ENCODE measurements at regions not wholly inside any gene's neighbourhood (a gene's known extent, or its start where the extent isn't known, plus 50 kb on each side); places are given as distances from the start of the nearest gene placed in this dataset.

DNA sequence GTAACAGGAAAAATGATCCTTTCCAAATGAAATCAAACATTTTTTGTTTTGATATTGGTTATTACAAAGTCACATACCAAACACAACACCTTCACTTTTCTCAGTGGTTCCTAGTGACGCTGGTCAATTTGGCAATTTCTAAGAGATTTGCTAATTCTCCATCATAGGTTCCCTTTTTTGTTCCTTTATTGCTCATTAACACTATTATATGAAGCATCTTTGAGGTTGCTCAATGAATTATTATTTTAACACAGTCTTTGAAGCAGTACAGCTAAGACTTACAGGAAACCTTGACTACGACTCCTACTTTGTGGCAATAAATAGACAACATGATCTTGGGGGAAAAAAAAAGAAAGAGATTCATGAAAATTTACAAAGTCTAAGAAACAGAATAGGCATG is 152.2 kb upstream of the VRK2 start:
- no peak for ATAC-seq (replicated peaks; ENCODE audit: extremely low read depth, poor library complexity, severe bottlenecking)
- no peaks in the 10 kb centered on the region for H3K4me1 Mint-ChIP-seq
- H3K36me3 Mint-ChIP-seq (ENCODE audit: insufficient read depth), result no peaks in the 10 kb centered on the region
- DNase-seq (ENCODE audit: low spot score in 2 of 2), result no peak
- no peaks in the 10 kb centered on the region for H3K9me3 Mint-ChIP-seq
- H3K27me3 Mint-ChIP-seq, result peaks cover 3% of the 10 kb centered on the region
- H3K4me3 Mint-ChIP-seq, result no peak overlapping the region
- H3K27ac Mint-ChIP-seq (ENCODE audit: low read depth), result no peak overlapping the region

DNA sequence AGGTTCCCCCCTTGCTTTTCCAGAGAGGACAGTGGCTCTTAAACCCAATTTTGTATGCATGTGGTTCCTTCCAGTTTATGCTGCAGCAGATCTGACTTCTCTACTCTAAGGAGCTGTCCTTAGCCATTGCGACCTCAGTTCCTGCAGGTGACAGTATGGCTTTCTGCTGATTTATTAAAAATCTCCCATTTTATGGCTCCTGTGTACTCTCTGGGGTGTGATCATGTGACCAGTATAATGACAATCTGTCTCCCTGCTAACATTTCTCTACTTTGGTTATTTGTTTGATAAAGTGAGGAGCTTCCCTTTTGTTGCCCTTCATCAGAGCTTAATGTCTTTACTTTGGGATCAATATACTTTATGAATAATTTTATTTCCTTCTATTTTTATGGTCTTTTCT is 148.7 kb upstream of the VRK2 start:
- DNase-seq (ENCODE audit: low spot score in 2 of 2) (no peak), ATAC-seq (replicated peaks; ENCODE audit: extremely low read depth, poor library complexity, severe bottlenecking) (no peak)
- Mint-ChIP-seq H3K4me3 (no peak overlapping the region), H3K27ac (ENCODE audit: low read depth) (no peak overlapping the region), H3K27me3 (no peaks in the 10 kb centered on the region), H3K9me3 (no peaks in the 10 kb centered on the region), H3K36me3 (ENCODE audit: insufficient read depth) (no peaks in the 10 kb centered on the region), H3K4me1 (no peaks in the 10 kb centered on the region)

DNA sequence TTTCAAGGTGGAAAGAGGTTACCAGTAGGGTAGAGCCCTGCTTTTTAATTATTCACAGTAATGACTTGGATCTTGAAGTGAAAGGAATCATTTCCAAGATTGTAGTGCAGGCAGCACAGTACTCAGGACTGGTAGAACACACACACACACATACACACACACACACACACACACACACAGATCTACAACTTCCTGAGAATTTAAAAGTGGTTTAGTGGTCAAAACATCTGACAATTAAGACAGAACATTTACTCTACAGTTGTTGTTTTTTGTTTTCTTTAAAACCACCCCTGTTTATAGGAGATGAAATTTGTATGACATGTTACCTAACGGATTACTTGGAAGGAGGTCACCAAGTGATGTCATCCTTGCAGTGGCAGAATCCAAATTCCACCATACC is 146.7 kb upstream of the VRK2 start:
- H3K4me1 Mint-ChIP-seq, result no peaks in the 10 kb centered on the region
- no peak for DNase-seq (ENCODE audit: low spot score in 2 of 2)
- no peaks in the 10 kb centered on the region for H3K27me3 Mint-ChIP-seq
- no peaks in the 10 kb centered on the region for H3K36me3 Mint-ChIP-seq (ENCODE audit: insufficient read depth)
- ATAC-seq (replicated peaks; ENCODE audit: extremely low read depth, poor library complexity, severe bottlenecking), result no peak
- H3K27ac Mint-ChIP-seq (ENCODE audit: low read depth), result no peak overlapping the region
- H3K9me3 Mint-ChIP-seq, result no peaks in the 10 kb centered on the region
- no peak overlapping the region for H3K4me3 Mint-ChIP-seq

DNA sequence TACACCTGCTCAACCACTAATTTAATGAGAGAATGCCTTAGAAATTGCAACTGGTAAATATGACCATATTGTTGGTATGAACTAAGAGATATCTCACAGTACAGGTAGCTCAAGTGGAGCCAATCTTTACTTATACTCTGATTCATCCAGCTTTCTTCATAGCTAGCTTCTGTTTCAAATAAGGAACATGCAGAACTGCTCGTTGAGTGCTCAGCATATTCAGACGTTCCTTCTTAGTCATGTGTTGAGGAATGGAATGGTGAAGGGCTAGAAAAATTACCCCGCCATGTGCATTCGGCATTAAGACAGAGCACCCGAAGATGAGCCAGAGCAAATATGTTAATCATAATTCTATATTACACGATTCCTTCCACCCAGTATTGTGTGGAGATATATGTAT is 144.0 kb upstream of the VRK2 start:
- no peaks in the 10 kb centered on the region for H3K4me1 Mint-ChIP-seq
- H3K4me3 Mint-ChIP-seq, result no peak overlapping the region
- H3K36me3 Mint-ChIP-seq (ENCODE audit: insufficient read depth), result no peaks in the 10 kb centered on the region
- H3K9me3 Mint-ChIP-seq, result no peaks in the 10 kb centered on the region
- no peaks in the 10 kb centered on the region for H3K27me3 Mint-ChIP-seq
- ATAC-seq (replicated peaks; ENCODE audit: extremely low read depth, poor library complexity, severe bottlenecking) (no peak), DNase-seq (ENCODE audit: low spot score in 2 of 2) (no peak)
- no peak overlapping the region for H3K27ac Mint-ChIP-seq (ENCODE audit: low read depth)

DNA sequence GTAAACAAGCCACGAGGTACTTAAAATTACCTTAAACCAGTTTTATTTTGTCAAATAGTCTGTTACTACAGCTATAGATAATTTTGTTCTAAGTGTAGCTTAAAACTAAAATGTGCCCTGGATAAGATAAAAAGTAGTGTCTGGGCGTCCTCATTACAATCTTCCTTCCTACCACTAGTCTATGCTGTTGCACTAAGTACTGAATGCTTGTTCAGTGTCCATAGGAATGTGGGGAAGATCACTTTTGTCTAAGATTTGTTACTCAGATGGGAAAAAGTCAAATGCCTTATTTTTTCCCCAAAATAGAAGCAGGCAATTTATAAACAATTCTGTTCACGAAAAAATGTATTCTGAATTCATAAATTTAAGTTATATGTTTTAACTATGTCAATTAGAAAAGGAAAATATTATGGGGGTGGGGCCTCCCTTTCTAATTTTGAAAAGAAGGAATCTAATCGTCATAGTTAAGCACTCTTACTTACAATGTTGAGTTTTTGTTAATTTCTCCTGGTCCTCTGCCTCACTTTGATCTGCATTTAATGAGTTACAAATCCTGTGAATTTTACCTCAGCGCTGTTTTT is 140.4 kb upstream of the VRK2 start:
- Mint-ChIP-seq H3K4me3 (no peak overlapping the region), H3K27me3 (no peaks in the 10 kb centered on the region), H3K4me1 (no peaks in the 10 kb centered on the region), H3K36me3 (ENCODE audit: insufficient read depth) (no peaks in the 10 kb centered on the region), H3K9me3 (no peaks in the 10 kb centered on the region), H3K27ac (ENCODE audit: low read depth) (no peak overlapping the region)
- ATAC-seq (replicated peaks; ENCODE audit: extremely low read depth, poor library complexity, severe bottlenecking), result no peak
- DNase-seq (ENCODE audit: low spot score in 2 of 2), result no peak

DNA sequence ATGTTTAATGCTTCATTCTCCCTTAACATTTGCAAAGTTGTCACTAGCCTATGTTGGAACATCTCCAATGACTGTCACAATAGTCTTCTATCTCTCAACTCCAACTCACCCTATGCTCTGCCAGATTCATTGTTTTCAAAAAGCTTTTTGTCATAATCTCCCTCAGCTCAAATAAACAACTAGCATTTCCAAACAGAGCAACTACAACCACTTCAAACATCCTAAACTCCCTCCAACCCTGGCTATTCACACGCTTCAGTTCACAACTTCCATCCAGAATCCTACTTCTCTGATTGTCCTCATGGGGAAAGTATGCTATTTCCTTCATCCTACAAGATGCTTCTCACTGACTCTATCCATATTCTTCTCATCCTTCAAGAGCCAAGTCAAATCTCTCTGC is 139.2 kb upstream of the VRK2 start:
- H3K36me3 Mint-ChIP-seq (ENCODE audit: insufficient read depth), result no peaks in the 10 kb centered on the region
- no peaks in the 10 kb centered on the region for H3K4me1 Mint-ChIP-seq
- DNase-seq (ENCODE audit: low spot score in 2 of 2), result no peak
- H3K4me3 Mint-ChIP-seq, result no peak overlapping the region
- ATAC-seq (replicated peaks; ENCODE audit: extremely low read depth, poor library complexity, severe bottlenecking), result no peak
- no peaks in the 10 kb centered on the region for H3K27me3 Mint-ChIP-seq
- no peaks in the 10 kb centered on the region for H3K9me3 Mint-ChIP-seq
- H3K27ac Mint-ChIP-seq (ENCODE audit: low read depth), result no peak overlapping the region

DNA sequence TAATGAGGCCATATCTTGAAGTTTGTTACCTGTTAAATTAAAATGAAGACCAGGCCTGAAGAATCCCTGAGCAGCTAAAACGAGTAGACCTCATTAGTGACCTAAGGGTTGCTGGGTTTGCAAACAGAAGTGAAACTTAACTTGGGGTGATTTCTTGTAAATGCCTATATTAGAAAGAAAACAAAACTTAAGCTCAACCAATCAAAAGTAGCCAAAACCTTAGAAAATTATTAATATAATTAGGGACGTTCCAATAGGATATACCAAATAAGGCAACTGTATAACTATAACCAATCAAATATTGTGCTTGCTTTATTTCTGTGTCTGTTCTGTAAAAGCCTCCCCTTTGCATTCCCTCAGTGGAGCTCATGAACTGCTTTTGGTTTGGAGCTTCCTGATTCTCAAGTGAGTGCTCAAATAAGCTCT is 137.9 kb upstream of the VRK2 start:
- ATAC-seq (replicated peaks; ENCODE audit: extremely low read depth, poor library complexity, severe bottlenecking), result no peak
- Mint-ChIP-seq H3K27me3 (no peaks in the 10 kb centered on the region), H3K36me3 (ENCODE audit: insufficient read depth) (no peaks in the 10 kb centered on the region), H3K4me3 (no peak overlapping the region), H3K4me1 (no peaks in the 10 kb centered on the region), H3K9me3 (no peaks in the 10 kb centered on the region), H3K27ac (ENCODE audit: low read depth) (no peak overlapping the region)
- no peak for DNase-seq (ENCODE audit: low spot score in 2 of 2)

DNA sequence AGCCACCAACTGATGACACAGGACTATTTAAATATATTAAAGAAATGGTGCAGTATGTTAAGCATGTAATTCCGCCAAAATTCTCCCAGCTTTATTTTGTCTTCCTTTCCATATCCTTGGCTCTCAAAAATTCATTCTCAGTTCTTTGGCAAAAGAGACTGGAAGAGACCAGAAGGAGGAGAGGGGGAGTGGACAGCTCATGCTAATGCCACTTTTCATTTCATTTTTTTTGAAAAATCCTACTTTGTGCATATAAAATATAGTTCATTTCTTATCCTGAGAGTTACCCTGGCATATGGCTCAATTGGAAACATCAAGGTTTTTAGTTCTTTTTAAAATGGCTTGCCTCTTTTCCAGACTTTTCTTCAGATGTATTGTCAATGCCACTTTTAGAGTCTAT is 128.5 kb upstream of the VRK2 start:
- Mint-ChIP-seq H3K4me1 (no peaks in the 10 kb centered on the region), H3K9me3 (no peaks in the 10 kb centered on the region), H3K27ac (ENCODE audit: low read depth) (no peak overlapping the region), H3K4me3 (no peak overlapping the region), H3K36me3 (ENCODE audit: insufficient read depth) (no peaks in the 10 kb centered on the region), H3K27me3 (no peaks in the 10 kb centered on the region)
- no peak for DNase-seq (ENCODE audit: low spot score in 2 of 2)
- ATAC-seq (replicated peaks; ENCODE audit: extremely low read depth, poor library complexity, severe bottlenecking), result no peak

DNA sequence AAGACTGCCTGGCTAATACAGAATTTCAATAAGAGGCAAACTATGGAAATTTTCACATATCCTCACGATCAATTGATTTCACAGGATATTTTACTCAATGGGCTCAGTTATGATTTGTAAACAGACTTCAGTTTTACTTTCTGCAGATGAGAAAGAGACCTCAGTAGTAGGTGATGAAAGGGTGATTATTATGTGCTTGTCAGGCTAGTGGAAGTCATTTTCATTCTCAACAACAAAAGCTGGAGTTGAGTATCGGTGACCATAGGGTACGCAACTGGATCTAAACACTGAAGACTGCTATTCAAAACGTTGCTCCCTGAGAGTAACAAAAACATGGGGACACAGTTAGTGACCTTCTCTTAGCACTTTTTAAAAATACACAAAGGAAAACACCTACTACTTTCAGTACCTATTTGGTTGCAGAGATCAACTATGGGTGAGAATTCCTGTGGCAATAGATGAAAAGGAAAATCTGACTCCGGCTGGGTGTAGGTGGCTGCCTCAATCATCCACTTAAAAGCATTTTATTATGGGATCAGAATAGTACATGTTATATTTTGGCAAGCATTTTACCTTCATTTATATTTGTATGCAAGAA is 126.2 kb upstream of the VRK2 start:
- Mint-ChIP-seq H3K27ac (ENCODE audit: low read depth) (no peak overlapping the region), H3K4me1 (no peaks in the 10 kb centered on the region), H3K4me3 (no peak overlapping the region), H3K36me3 (ENCODE audit: insufficient read depth) (no peaks in the 10 kb centered on the region), H3K9me3 (peaks cover 7% of the 10 kb centered on the region), H3K27me3 (no peaks in the 10 kb centered on the region)
- DNase-seq (ENCODE audit: low spot score in 2 of 2) (no peak), ATAC-seq (replicated peaks; ENCODE audit: extremely low read depth, poor library complexity, severe bottlenecking) (no peak)

DNA sequence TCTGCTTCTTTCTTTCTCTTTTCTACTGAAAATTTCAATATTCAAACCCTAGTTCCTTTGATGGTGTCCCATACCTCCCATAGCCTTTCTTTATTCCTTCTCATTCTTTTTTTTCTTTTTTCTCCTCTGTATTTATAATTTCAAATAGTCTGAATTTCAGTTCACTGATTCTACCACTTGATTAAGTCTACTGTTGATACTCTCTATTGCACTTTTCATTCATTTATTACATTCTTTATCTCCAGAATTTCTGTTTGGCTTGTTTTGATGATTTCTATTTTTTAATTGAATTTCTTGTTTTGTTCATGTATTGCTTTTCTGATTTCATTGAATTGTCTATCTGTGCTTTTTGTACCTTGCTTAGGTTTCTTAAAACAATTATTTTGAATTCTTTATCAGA is 111.9 kb upstream of the VRK2 start:
- Mint-ChIP-seq H3K9me3 (peaks cover 22% of the 10 kb centered on the region), H3K27ac (ENCODE audit: low read depth) (no peak overlapping the region), H3K4me1 (no peaks in the 10 kb centered on the region), H3K27me3 (peaks cover 20% of the 10 kb centered on the region), H3K4me3 (no peak overlapping the region), H3K36me3 (ENCODE audit: insufficient read depth) (no peaks in the 10 kb centered on the region)
- no peak for ATAC-seq (replicated peaks; ENCODE audit: extremely low read depth, poor library complexity, severe bottlenecking)
- no peak for DNase-seq (ENCODE audit: low spot score in 2 of 2)

DNA sequence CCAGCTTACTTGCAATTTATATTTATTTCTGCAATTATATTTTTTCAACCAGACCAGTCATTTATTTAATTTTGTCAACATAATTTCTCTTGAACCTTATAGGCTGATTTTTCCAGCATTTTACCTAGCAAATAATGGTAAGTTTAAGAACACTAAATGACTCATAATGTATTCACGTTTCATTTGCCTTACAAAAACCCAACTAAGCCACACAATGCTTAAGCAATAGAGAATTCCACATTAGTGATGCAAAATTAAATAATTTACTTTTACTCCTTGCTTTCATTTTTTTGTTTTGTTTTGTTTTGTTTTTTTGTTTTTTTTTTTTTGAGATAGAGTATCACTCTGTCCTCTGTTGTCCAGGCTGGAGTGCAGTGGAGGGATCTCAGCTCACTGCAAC is 110.4 kb upstream of the VRK2 start:
- H3K4me1 Mint-ChIP-seq, result no peaks in the 10 kb centered on the region
- no peak for ATAC-seq (replicated peaks; ENCODE audit: extremely low read depth, poor library complexity, severe bottlenecking)
- H3K9me3 Mint-ChIP-seq, result peaks cover 15% of the 10 kb centered on the region
- no peak overlapping the region for H3K4me3 Mint-ChIP-seq
- DNase-seq (ENCODE audit: low spot score in 2 of 2), result no peak
- H3K36me3 Mint-ChIP-seq (ENCODE audit: insufficient read depth), result no peaks in the 10 kb centered on the region
- H3K27me3 Mint-ChIP-seq, result peaks cover 20% of the 10 kb centered on the region
- H3K27ac Mint-ChIP-seq (ENCODE audit: low read depth), result no peak overlapping the region

DNA sequence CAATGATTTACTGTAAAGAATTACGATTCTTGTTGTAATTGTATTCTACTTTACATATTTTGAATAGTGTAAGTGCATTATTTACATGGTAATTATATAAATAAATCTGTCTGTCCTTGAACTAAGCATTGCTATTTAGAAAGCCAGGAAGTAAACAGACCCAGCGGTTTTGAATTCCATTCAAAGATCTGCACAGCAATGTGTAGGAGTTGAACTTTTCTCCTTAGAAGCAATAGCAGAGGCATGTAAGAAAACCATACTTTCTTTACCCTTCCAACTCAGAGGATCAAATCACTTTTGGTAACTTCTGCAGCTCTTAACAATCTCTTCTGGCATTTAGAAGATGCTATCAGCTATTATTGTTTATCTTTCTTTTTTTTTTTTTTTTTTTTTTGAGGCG is 109.2 kb upstream of the VRK2 start:
- Mint-ChIP-seq H3K27me3 (peaks cover 16% of the 10 kb centered on the region), H3K4me1 (no peaks in the 10 kb centered on the region), H3K9me3 (peaks cover 13% of the 10 kb centered on the region), H3K4me3 (no peak overlapping the region), H3K36me3 (ENCODE audit: insufficient read depth) (no peaks in the 10 kb centered on the region), H3K27ac (ENCODE audit: low read depth) (no peak overlapping the region)
- ATAC-seq (replicated peaks; ENCODE audit: extremely low read depth, poor library complexity, severe bottlenecking), result no peak
- DNase-seq (ENCODE audit: low spot score in 2 of 2), result no peak

DNA sequence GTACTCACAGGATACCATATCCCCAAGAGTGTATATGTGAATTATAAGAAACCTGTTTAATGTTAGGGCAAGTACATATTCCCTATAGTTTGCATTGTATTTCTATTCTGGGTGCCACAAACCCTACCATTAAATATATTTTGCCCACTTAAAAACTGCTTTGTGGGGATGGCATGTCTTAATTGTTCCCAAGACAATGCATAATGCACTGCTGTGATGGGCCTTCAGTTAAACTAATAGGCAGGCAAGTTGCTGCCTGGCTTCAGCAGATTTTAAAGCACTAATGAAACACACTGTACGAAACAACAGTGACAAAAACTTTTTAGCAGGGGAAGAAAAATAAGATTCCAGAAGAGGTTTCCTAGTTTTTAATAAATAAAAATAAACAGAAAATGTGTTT is 104.8 kb upstream of the VRK2 start:
- H3K27me3 Mint-ChIP-seq, result no peaks in the 10 kb centered on the region
- no peaks in the 10 kb centered on the region for H3K9me3 Mint-ChIP-seq
- no peak overlapping the region for H3K4me3 Mint-ChIP-seq
- ATAC-seq (replicated peaks; ENCODE audit: extremely low read depth, poor library complexity, severe bottlenecking) (no peak), DNase-seq (ENCODE audit: low spot score in 2 of 2) (no peak)
- H3K27ac Mint-ChIP-seq (ENCODE audit: low read depth), result no peak overlapping the region
- no peaks in the 10 kb centered on the region for H3K36me3 Mint-ChIP-seq (ENCODE audit: insufficient read depth)
- H3K4me1 Mint-ChIP-seq, result no peaks in the 10 kb centered on the region

DNA sequence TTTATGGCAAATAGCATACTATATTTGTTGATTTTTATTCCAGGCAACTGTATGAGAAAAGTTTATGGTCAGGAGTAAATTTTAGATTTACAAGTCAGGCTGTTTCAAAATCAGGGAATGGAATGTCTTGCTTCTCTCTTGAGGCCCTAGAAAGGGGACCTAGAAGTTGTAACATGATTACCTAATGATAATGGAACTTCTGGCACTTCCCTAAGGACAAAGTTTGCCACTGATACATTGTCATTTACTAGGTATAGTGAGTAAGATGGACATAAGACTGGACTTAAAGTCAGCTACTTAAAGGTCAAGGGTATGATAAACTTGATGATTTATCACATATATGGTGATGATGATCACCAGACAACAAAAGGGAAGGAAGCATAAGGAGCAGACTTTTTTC is 103.3 kb upstream of the VRK2 start:
- no peak for DNase-seq (ENCODE audit: low spot score in 2 of 2)
- H3K27me3 Mint-ChIP-seq, result no peaks in the 10 kb centered on the region
- H3K27ac Mint-ChIP-seq (ENCODE audit: low read depth), result no peak overlapping the region
- ATAC-seq (replicated peaks; ENCODE audit: extremely low read depth, poor library complexity, severe bottlenecking), result no peak
- no peaks in the 10 kb centered on the region for H3K36me3 Mint-ChIP-seq (ENCODE audit: insufficient read depth)
- H3K4me1 Mint-ChIP-seq, result no peaks in the 10 kb centered on the region
- H3K9me3 Mint-ChIP-seq, result no peaks in the 10 kb centered on the region
- no peak overlapping the region for H3K4me3 Mint-ChIP-seq
